DND-41 (cell line): ENCODE measurements at regions not wholly inside any gene's neighbourhood (a gene's known extent, or its start where the extent isn't known, plus 50 kb on each side); places are given as distances from the start of the nearest gene placed in this dataset.
A peak's percentile ranks its signal among the peaks of the same experiment; 100 is the strongest.

ENCODE experiments used
- ATAC-seq: fragments of 200-7000 bp; cut with Tn5 transposase; 3 replicates; pipeline ENCODE4 v1.9.1; 2021; ENCODE audit warnings: low read depth; ENCODE audit not compliant: insufficient read depth
- DNase-seq: peaks from one replicate; pipeline ENCODE4 v3.0.0-alpha.2; 2020
- H2AFZ ChIP-seq: 2 replicates; pipeline ENCODE4 v1.6.0; 2012; ENCODE audit warnings: low read depth, low read length
- H3K27ac ChIP-seq: 2 replicates; pipeline ENCODE4 v1.5.1; 2012; ENCODE audit warnings: low read length, inconsistent platforms
- H3K27me3 ChIP-seq: fragments of 200-600 bp; sonication (generic); 2 replicates; pipeline ENCODE4 v1.6.0; 2012; ENCODE audit warnings: low read length, mild to moderate bottlenecking, inconsistent platforms; ENCODE audit not compliant: insufficient read depth, poor library complexity
- H3K36me3 ChIP-seq: 2 replicates; pipeline ENCODE4 v1.5.1; 2012; ENCODE audit warnings: low read length, inconsistent platforms; ENCODE audit not compliant: insufficient read depth
- H3K4me1 ChIP-seq: 2 replicates; pipeline ENCODE4 v1.5.1; 2012; ENCODE audit warnings: mild to moderate bottlenecking, low read length; ENCODE audit not compliant: insufficient read depth
- H3K4me2 ChIP-seq: 2 replicates; pipeline ENCODE4 v1.6.0; 2012; ENCODE audit warnings: mild to moderate bottlenecking, moderate library complexity, low read length, inconsistent platforms; ENCODE audit not compliant: insufficient read depth
- H3K4me3 ChIP-seq, 2 experiments: fragments of 200-600 bp in 1 of 2; shearing (Covaris generic) in 1 of 2; 2 replicates each; pipeline ENCODE4 v1.5.1; 2012 to 2016; ENCODE audit warnings: inconsistent platforms in 2 of 2, low read length in 2 of 2, mild to moderate bottlenecking in 2 of 2, low read depth in 1 of 2, moderate library complexity in 1 of 2
- H3K79me2 ChIP-seq: 2 replicates; pipeline ENCODE4 v1.6.0; 2012; ENCODE audit warnings: low read length, inconsistent platforms; ENCODE audit not compliant: insufficient read depth
- H3K9ac ChIP-seq: 2 replicates; pipeline ENCODE4 v1.6.0; 2012; ENCODE audit warnings: low read depth, mild to moderate bottlenecking, inconsistent platforms, low read length, moderate library complexity
- H3K9me3 ChIP-seq: 2 replicates; pipeline ENCODE4 v1.5.1; 2012; ENCODE audit warnings: low read length, moderate library complexity, mild to moderate bottlenecking, inconsistent platforms; ENCODE audit not compliant: insufficient read depth, severe bottlenecking
- H4K20me1 ChIP-seq: 2 replicates; pipeline ENCODE4 v1.6.0; 2012; ENCODE audit warnings: low read length; ENCODE audit not compliant: insufficient read depth
- CTCF ChIP-seq: IDR thresholded peaks from 2 replicates; pipeline ENCODE4 v1.5.1; 2012; ENCODE audit warnings: borderline replicate concordance, low read length, moderate library complexity, mild to moderate bottlenecking; ENCODE audit not compliant: poor library complexity, severe bottlenecking; ENCODE audit errors: extremely low read depth
- EZH2 ChIP-seq: IDR thresholded peaks from 3 replicates; pipeline ENCODE4 v1.6.1; 2012; ENCODE audit warnings: borderline replicate concordance, low read depth, mild to moderate bottlenecking, moderate library complexity, low read length, inconsistent platforms; ENCODE audit not compliant: severe bottlenecking

- H3K27me3 ChIP-seq, result peaks cover 16% of the 10 kb centered on the region
- no peaks in the 10 kb centered on the region for H3K4me1 ChIP-seq
- H3K36me3 ChIP-seq, result no peaks in the 10 kb centered on the region
- no peaks in the 10 kb centered on the region for H3K79me2 ChIP-seq
- no peak overlapping the region for H3K4me3 ChIP-seq
- no peak overlapping the region for H3K4me2 ChIP-seq
- H3K27ac ChIP-seq, result no peak overlapping the region
- ATAC-seq, result no peak
- no peak overlapping the region for H2AFZ ChIP-seq
- H3K9me3 ChIP-seq, result no peaks in the 10 kb centered on the region
- DNase-seq, result no peak
- TF ChIP-seq CTCF, result no peak
- no peak for TF ChIP-seq EZH2
- H4K20me1 ChIP-seq, result no peaks in the 10 kb centered on the region
- H3K9ac ChIP-seq, result no peak overlapping the region
Measured at GRCh38 chr21:35938446-35938845, 121.9 kb downstream of the SETD4 start.

- no peak overlapping the region for H3K9ac ChIP-seq
- H3K4me1 ChIP-seq, result no peaks in the 10 kb centered on the region
- H3K9me3 ChIP-seq, result no peaks in the 10 kb centered on the region
- TF ChIP-seq CTCF, result no peak
- no peak for TF ChIP-seq EZH2
- no peaks in the 10 kb centered on the region for H3K36me3 ChIP-seq
- no peak overlapping the region for H3K4me2 ChIP-seq
- H3K79me2 ChIP-seq, result no peaks in the 10 kb centered on the region
- no peak overlapping the region for H2AFZ ChIP-seq
- no peak overlapping the region for H3K4me3 ChIP-seq
- H4K20me1 ChIP-seq, result no peaks in the 10 kb centered on the region
- peaks cover 7% of the 10 kb centered on the region for H3K27me3 ChIP-seq
- H3K27ac ChIP-seq, result no peak overlapping the region
- ATAC-seq, result peak; percentile 22; the same call in 1 of the 3 replicates
- DNase-seq, result no peak
Measured at GRCh38 chr21:35933466-35933865, 126.9 kb downstream of the SETD4 start.

GRCh38 chr21:35932232-35932911 lies 128.0 kb downstream of the SETD4 start:
- Histone ChIP-seq H3K4me3 (no peak overlapping the region), H3K4me2 (no peak overlapping the region)

More at GRCh38 chr21:35932232-35932911, 128.0 kb downstream of the SETD4 start:
- Histone ChIP-seq H3K4me1 (no peaks in the 10 kb centered on the region), H3K27ac (no peak overlapping the region), H3K9ac (no peak overlapping the region), H4K20me1 (no peaks in the 10 kb centered on the region), H2AFZ (no peak overlapping the region), H3K9me3 (no peaks in the 10 kb centered on the region), H3K79me2 (no peaks in the 10 kb centered on the region), H3K27me3 (peaks cover 7% of the 10 kb centered on the region), H3K36me3 (no peaks in the 10 kb centered on the region)
- TF ChIP-seq CTCF, result no peak
- no peak for TF ChIP-seq EZH2
- DNase-seq (no peak), ATAC-seq (peak; percentile 42; the same call in 1 of the 3 replicates)
